ENCODE measurements at regions not wholly inside any gene's neighbourhood (a gene's known extent, or its start where the extent isn't known, plus 50 kb on each side); places are given as distances from the start of the nearest gene placed in this dataset.
"Not testable (repeated sequence)": the region's sequence is repeated elsewhere in the genome, so short reads cannot be mapped to it uniquely, and the experiment has no call there.

GRCh38 chr13:16113391-16113790 lies 3068.2 kb downstream of the TUBA3C start:
- not testable (repeated sequence) for H3K27ac ChIP-seq (ENCODE audit: low read length); H3K4me1 ChIP-seq (ENCODE audit: control insufficient read depth, insufficient read depth, low read length); H3K36me3 ChIP-seq (ENCODE audit: control insufficient read depth, insufficient read depth, low read length); H3K27me3 ChIP-seq (ENCODE audit: control insufficient read depth, insufficient read depth, low read length); H3K4me3 ChIP-seq (ENCODE audit: low read length); H3K9me3 ChIP-seq (replicated peaks; ENCODE audit: control insufficient read depth, low read depth, low read length)
- WGBS (ENCODE audit: insufficient coverage) = 34% methylated on average over 2 of the region's 6 CpGs
- peak; percentile 1 for DNase-seq

Data from muscle of leg (tissue), 3 donors.